OCI-LY3 (cell line): ENCODE measurements at regions not wholly inside any gene's neighbourhood (a gene's known extent, or its start where the extent isn't known, plus 50 kb on each side); places are given as distances from the start of the nearest gene placed in this dataset.

Source experiments
- EZH2phosphoT487 ChIP-seq: fragments of 200-600 bp; shearing (Covaris generic); IDR thresholded peaks from 2 replicates; pipeline ENCODE4 v1.6.1; 2018; ENCODE audit warnings: antibody characterized with exemption, mixed run types, low read depth
- TF ChIP-seq, protein P1 (sequence below): fragments of 200-600, 300-600 bp; sonication (generic); IDR thresholded peaks from 2 replicates; pipeline ENCODE4 v1.5.1; 2014; ENCODE audit warnings: antibody characterized with exemption, low read length, low read depth

DNA sequence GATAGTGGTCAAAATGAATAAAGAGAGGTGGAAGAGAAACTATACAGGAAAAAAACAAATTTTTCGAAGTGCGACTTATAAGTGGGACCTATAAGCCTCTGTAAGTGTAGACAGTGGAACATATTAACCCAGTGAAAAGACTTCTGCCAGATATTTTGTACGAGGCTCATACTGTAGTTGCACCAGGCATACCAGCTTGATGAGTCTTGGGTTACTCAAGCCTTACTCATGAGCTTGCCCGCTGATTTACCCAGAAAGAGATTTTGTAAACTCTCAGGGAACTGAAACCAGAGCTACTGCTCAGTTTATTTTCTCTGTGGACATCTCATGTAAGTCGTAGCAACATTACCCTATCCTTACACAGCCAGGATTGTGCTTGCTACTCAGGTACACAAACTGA is 708.0 kb upstream of the SOX9 start:
- TF ChIP-seq EZH2phosphoT487, result no peak
- TF ChIP-seq, protein P1, sequence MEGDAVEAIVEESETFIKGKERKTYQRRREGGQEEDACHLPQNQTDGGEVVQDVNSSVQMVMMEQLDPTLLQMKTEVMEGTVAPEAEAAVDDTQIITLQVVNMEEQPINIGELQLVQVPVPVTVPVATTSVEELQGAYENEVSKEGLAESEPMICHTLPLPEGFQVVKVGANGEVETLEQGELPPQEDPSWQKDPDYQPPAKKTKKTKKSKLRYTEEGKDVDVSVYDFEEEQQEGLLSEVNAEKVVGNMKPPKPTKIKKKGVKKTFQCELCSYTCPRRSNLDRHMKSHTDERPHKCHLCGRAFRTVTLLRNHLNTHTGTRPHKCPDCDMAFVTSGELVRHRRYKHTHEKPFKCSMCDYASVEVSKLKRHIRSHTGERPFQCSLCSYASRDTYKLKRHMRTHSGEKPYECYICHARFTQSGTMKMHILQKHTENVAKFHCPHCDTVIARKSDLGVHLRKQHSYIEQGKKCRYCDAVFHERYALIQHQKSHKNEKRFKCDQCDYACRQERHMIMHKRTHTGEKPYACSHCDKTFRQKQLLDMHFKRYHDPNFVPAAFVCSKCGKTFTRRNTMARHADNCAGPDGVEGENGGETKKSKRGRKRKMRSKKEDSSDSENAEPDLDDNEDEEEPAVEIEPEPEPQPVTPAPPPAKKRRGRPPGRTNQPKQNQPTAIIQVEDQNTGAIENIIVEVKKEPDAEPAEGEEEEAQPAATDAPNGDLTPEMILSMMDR, result no peak
